Kidney (tissue), 13 donors: ENCODE measurements at regions not wholly inside any gene's neighbourhood (a gene's known extent, or its start where the extent isn't known, plus 50 kb on each side); places are given as distances from the start of the nearest gene placed in this dataset.
"Not testable (repeated sequence)": the region's sequence is repeated elsewhere in the genome, so short reads cannot be mapped to it uniquely, and the experiment has no call there.

Experiments
- DNase-seq, 5 donors: peaks; one replicate each; pipeline ENCODE4 v3.0.0-alpha.2; 2013 to 2020
- FAIRE-seq: peaks from 2 replicates; lab custom pipeline; 2012; peaks lifted over from hg19 to GRCh38; lab: Jason Lieb, UNC
- H3K27ac ChIP-seq, 2 donors: one replicate each; pipeline ENCODE4 v1.7.0; 2013; ENCODE audit warnings: low read depth in 2 of 2, low read length in 2 of 2, inconsistent platforms in 1 of 2
- H3K27me3 ChIP-seq: one replicate; pipeline ENCODE4 v1.7.1; 2013; ENCODE audit warnings: low read length, inconsistent platforms; ENCODE audit not compliant: control insufficient read depth, insufficient read depth
- H3K36me3 ChIP-seq, 3 donors: one replicate each; pipeline versions ENCODE4 v1.7.0 to v1.7.1; 2013; ENCODE audit warnings: low read length in 3 of 3, control low read depth in 1 of 3, inconsistent platforms in 1 of 3; ENCODE audit not compliant: insufficient read depth in 3 of 3, control insufficient read depth in 2 of 3
- H3K4me1 ChIP-seq, 3 donors: one replicate each; pipeline versions ENCODE4 v1.7.0 to v1.7.1; 2013; ENCODE audit warnings: low read length in 3 of 3, inconsistent platforms in 1 of 3, low read depth in 1 of 3; ENCODE audit not compliant: control insufficient read depth in 2 of 3, insufficient read depth in 2 of 3
- H3K4me3 ChIP-seq, 3 donors: one replicate each; pipeline versions ENCODE4 v1.7.0 to v1.8.1; 2013; ENCODE audit warnings: low read length in 3 of 3, control low read depth in 1 of 3, inconsistent platforms in 1 of 3
- H3K9ac ChIP-seq, 3 donors: one replicate each; pipeline versions ENCODE4 v1.7.0 to v1.7.1; 2013; ENCODE audit warnings: low read length in 3 of 3, control low read depth in 1 of 3, inconsistent platforms in 1 of 3
- H3K9me3 ChIP-seq, 3 donors: one replicate each; pipeline versions ENCODE4 v1.7.0 to v1.7.1; 2013; ENCODE audit warnings: low read length in 3 of 3, control low read depth in 1 of 3, inconsistent platforms in 1 of 3; ENCODE audit not compliant: control insufficient read depth in 2 of 3, insufficient read depth in 1 of 3
- CTCF ChIP-seq: IDR thresholded peaks from 3 replicates; pipeline ENCODE4 v1.5.1; 2012; ENCODE audit warnings: mild to moderate bottlenecking, moderate library complexity, borderline replicate concordance; ENCODE audit not compliant: insufficient read depth; ENCODE audit errors: extremely low read depth
- intact Hi-C: fragments of 100-400 bp; cut with DNase I; formaldehyde crosslinking; loops from one replicate; pipeline ENCODE4 v1.11.1; 2022
- donor health status: control.
- donor health status: control.
- donor health status: control.
- donor health status: control.
- donor health status: control.
- donor health status: DM: yes; HTN: yes; CAD: no.
- donor health status: Normal renal cell carcinoma (clear cell type).

DNA sequence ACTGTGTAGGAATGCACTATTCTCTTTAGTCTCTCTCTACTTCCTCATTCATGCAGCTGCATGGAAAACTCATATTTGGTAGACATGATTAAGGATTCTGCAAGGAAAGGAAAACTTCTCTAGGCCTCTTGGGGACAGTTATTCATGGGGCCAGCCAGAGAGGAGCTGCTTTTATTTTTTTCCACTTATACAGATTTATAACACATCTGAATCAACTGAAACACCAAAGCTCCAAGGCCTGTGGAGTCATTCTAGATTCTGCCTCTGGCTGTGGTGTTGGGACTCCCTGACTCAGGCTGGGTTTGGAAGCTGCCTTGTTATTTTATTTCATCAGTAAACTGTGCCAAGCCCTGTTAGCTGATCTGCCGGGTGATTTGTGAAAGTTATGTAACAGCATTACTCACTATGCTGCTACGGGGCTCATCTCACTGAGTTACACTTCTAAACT lies 83.9 kb upstream of the EDEM3 start:
- H3K4me3 ChIP-seq, result no peak overlapping the region
- no peaks in the 10 kb centered on the region for H3K36me3 ChIP-seq
- intact Hi-C loops, result no loop called here
- TF ChIP-seq CTCF, result no peak
- H3K4me1 ChIP-seq, result no peaks in the 10 kb centered on the region
- H3K9ac ChIP-seq, result no peak overlapping the region
- FAIRE-seq, result no peak
- H3K27me3 ChIP-seq, result no peaks in the 10 kb centered on the region
- H3K27ac ChIP-seq, result no peak overlapping the region
- peak in 3 of 5 donors; percentile 26 to 89 (median 54) for DNase-seq
- no peaks in the 10 kb centered on the region for H3K9me3 ChIP-seq

DNA sequence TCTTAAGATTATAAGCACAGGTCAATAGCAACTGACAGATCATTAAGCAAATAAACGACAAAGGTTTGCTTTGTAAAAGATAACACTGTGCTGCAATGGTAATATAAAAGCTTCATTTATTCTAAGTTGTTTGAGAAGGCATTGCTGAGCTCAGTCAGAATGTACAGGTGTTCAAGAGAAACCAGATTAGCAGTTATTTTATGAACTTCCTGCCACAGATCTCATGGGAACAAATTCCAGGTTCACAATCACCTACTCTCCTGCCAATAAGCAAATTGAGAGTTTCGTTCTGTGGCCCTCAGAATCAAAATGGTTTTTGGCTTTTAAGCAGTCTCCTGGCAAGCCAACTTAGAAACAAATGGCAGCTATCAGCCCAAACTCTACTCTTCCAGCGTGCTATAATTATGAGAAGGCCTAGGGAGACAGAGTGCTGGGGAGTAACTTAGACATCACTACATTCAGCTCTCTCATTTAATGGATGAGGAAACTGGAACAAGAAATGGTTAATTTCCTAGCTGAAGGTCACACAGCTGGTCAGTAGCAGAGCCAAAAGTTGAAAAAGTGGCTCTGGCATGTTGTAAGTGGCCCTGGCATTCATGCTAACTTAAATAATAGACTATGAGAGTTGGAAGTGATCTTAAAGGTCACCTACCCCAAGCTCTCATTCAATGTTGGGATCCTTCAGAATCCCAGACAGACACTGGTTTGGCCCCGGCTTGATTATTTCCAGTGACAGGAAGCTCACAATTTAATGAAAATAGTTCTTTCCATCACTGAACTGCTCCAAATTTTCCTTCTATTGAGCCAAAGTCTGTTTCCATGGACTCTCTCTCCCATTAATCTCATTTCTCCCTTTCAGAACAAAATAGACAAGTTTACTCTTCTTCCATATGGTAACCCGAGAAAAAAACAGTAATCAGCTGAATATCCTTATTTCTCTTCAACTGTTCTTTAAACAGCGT lies 82.6 kb upstream of the EDEM3 start:
- no peak for TF ChIP-seq CTCF
- no peaks in the 10 kb centered on the region for H3K36me3 ChIP-seq
- H3K9ac ChIP-seq, result no peak overlapping the region
- H3K9me3 ChIP-seq, result no peaks in the 10 kb centered on the region
- DNase-seq (no peak), FAIRE-seq (no peak)
- intact Hi-C loops, result no loop called here
- H3K4me3 ChIP-seq, result no peak overlapping the region
- H3K27me3 ChIP-seq, result no peaks in the 10 kb centered on the region
- no peaks in the 10 kb centered on the region for H3K4me1 ChIP-seq
- no peak overlapping the region for H3K27ac ChIP-seq

- H3K27me3 ChIP-seq, result no peaks in the 10 kb centered on the region
- intact Hi-C loops, result no loop called here
- no peak overlapping the region for H3K27ac ChIP-seq
- H3K4me3 ChIP-seq, result no peak overlapping the region
- TF ChIP-seq CTCF, result no peak
- H3K36me3 ChIP-seq, result no peaks in the 10 kb centered on the region
- H3K9me3 ChIP-seq, result no peaks in the 10 kb centered on the region
- H3K4me1 ChIP-seq, result no peaks in the 10 kb centered on the region
- no peak for DNase-seq
- no peak for FAIRE-seq
- H3K9ac ChIP-seq, result no peak overlapping the region
Observed at GRCh38 chr1:184836141-184836540, 81.5 kb upstream of the EDEM3 start.

- FAIRE-seq, H3K36me3 ChIP-seq, H3K27me3 ChIP-seq, H3K4me3 ChIP-seq, H3K4me1 ChIP-seq, H3K27ac ChIP-seq, H3K9me3 ChIP-seq, intact Hi-C loops, DNase-seq, H3K9ac ChIP-seq: not testable (repeated sequence)
Observed at GRCh38 chr1:184833994-184834393, 79.3 kb upstream of the EDEM3 start.
